ENCODE measurements at regions not wholly inside any gene's neighbourhood (a gene's known extent, or its start where the extent isn't known, plus 50 kb on each side); places are given as distances from the start of the nearest gene placed in this dataset.

DNA sequence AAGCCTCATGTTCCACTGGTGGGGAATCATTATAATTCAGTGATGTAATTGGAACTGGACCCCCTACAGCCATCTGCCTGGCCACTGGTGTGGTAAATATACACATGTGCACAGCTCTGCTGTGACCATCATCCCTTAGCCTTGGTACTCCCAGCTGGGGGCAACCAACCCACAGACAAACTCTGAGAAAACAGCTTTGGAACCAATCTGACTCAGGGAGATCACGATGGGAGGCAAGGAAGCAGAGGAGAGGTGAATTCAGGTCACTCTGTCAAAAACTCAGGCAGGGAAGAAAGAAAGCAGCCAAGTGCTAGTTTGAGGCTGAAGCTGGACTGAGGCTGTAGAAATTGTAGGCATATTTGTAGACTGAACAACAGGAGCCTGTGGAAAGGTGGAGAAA is 197.8 kb upstream of the GALNT2 start:
- Histone ChIP-seq H3K36me3 (ENCODE audit: control insufficient read depth, insufficient read depth, low read length) (no peaks in the 10 kb centered on the region), H3K4me3 (ENCODE audit: low read length) (no peak overlapping the region), H3K4me1 (ENCODE audit: control insufficient read depth, insufficient read depth, low read length) (no peaks in the 10 kb centered on the region), H3K9me3 (ENCODE audit: control insufficient read depth, insufficient read depth, low read length) (no peaks in the 10 kb centered on the region), H3K27me3 (ENCODE audit: control insufficient read depth, insufficient read depth, low read length) (no peaks in the 10 kb centered on the region), H3K27ac (ENCODE audit: low read length) (no peak overlapping the region)
- WGBS (ENCODE audit: insufficient coverage, insufficient read length): no CpG with 5 or more reads among the region's 1 CpG
- no peak for DNase-seq (ENCODE audit: low read depth, low spot score)

DNA sequence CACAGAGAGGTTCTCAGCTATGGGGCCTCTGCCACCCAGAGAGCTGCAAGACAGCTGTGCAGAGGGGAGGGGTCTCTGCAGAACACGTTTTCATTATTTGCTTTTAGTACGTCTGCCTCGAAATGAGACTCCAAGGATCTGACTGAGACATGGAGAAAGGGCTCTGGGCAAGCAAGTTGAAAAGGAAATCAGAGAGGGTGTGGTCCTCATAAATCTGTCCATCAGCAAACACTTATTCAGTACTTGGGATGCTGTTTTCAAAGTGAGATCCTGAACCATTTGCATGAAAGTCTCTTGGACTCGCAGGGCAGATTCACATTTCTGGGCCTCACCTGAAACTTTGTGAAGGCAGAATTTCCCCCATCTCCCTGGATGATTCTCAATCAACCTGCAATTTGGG is 197.4 kb upstream of the GALNT2 start:
- Histone ChIP-seq H3K4me3 (ENCODE audit: low read length) (no peak overlapping the region), H3K4me1 (ENCODE audit: control insufficient read depth, insufficient read depth, low read length) (no peaks in the 10 kb centered on the region), H3K9me3 (ENCODE audit: control insufficient read depth, insufficient read depth, low read length) (no peaks in the 10 kb centered on the region), H3K36me3 (ENCODE audit: control insufficient read depth, insufficient read depth, low read length) (no peaks in the 10 kb centered on the region), H3K27ac (ENCODE audit: low read length) (no peak overlapping the region), H3K27me3 (ENCODE audit: control insufficient read depth, insufficient read depth, low read length) (no peaks in the 10 kb centered on the region)
- WGBS (ENCODE audit: insufficient coverage, insufficient read length): no CpG with 5 or more reads among the region's 4 CpGs
- DNase-seq (ENCODE audit: low read depth, low spot score): no peak

DNA sequence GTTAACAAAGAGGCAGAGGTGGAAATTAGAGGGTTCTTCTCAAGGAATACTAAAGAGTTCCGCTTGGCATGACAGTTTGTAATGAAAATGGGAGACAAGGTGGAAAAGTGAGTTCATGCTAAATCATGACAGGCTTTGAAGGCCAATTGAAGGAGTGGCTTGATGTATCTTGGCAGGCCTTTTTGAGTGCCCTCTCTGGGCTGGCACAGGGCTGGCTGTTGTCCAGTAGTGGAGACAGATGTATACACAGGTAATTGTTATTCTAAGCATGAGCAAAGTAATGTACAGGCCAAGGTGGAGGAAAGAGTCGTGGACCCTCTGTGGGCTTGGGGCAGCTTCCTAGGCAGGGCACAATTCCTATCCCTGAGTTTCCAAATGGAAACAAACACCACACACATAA is 196.7 kb upstream of the GALNT2 start:
- no peak overlapping the region for H3K27ac ChIP-seq (ENCODE audit: low read length)
- no CpG with 5 or more reads among the region's 2 CpGs for WGBS (ENCODE audit: insufficient coverage, insufficient read length)
- DNase-seq (ENCODE audit: low read depth, low spot score): no peak
- H3K4me1 ChIP-seq (ENCODE audit: control insufficient read depth, insufficient read depth, low read length): no peaks in the 10 kb centered on the region
- H3K27me3 ChIP-seq (ENCODE audit: control insufficient read depth, insufficient read depth, low read length): no peaks in the 10 kb centered on the region
- H3K36me3 ChIP-seq (ENCODE audit: control insufficient read depth, insufficient read depth, low read length): no peaks in the 10 kb centered on the region
- H3K9me3 ChIP-seq (ENCODE audit: control insufficient read depth, insufficient read depth, low read length): no peaks in the 10 kb centered on the region
- no peak overlapping the region for H3K4me3 ChIP-seq (ENCODE audit: low read length)

DNA sequence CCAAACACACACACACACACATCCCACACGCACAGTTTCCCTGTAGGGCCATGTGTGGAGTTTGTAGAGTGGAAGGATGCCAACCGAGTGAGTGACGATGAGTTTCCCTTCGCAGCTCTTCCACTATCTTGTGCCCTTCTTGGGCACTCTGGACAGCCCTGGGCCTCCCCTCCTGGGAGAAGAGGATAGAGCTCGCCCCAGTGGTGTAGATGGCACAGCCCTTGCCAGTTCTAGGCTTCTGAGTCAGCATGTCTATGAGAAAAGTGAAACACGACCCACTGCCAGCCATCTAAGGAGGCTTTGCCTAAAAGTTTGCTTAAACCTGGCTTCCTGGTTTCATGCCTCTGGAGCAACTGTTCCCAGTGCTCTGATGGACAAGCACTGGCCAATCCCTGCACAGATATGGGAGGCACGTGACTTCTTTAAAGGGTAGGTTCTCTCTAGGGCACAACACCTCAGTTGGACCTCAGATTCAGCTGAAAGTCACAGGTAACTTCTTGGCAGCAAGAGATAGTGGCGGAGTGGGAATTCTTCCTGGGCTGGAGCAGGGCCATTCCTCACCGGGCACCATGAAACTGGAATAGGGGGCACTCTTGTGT is 195.9 kb upstream of the GALNT2 start:
- H3K27ac ChIP-seq (ENCODE audit: low read length): no peak overlapping the region
- no peak overlapping the region for H3K4me3 ChIP-seq (ENCODE audit: low read length)
- no peaks in the 10 kb centered on the region for H3K27me3 ChIP-seq (ENCODE audit: control insufficient read depth, insufficient read depth, low read length)
- no peak for DNase-seq (ENCODE audit: low read depth, low spot score)
- H3K4me1 ChIP-seq (ENCODE audit: control insufficient read depth, insufficient read depth, low read length): no peaks in the 10 kb centered on the region
- 100% methylated on average over 1 of the region's 9 CpGs for WGBS (ENCODE audit: insufficient coverage, insufficient read length)
- no peaks in the 10 kb centered on the region for H3K36me3 ChIP-seq (ENCODE audit: control insufficient read depth, insufficient read depth, low read length)
- no peaks in the 10 kb centered on the region for H3K9me3 ChIP-seq (ENCODE audit: control insufficient read depth, insufficient read depth, low read length)

DNA sequence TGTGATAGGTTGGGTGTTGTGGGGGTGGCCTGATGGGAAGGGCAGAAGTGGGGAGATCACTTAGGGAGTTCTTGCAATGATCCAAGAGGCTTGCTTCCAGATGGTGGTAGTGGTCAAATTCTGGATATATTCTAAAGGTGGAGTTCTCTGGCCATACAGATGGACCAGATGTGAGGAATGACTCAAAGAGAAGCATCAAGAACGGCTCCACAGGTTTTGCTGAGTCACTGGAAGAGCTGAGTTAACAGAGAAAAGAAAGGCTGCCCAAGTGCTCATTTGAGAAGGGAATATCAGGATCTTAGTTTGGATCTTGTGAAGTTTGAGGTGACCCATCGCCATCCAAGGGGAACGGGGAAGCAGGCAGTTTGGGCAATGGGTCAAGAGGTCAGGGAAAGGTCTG is 192.9 kb upstream of the GALNT2 start:
- Histone ChIP-seq H3K9me3 (ENCODE audit: control insufficient read depth, insufficient read depth, low read length) (no peaks in the 10 kb centered on the region), H3K36me3 (ENCODE audit: control insufficient read depth, insufficient read depth, low read length) (no peaks in the 10 kb centered on the region), H3K27me3 (ENCODE audit: control insufficient read depth, insufficient read depth, low read length) (no peaks in the 10 kb centered on the region), H3K27ac (ENCODE audit: low read length) (no peak overlapping the region), H3K4me3 (ENCODE audit: low read length) (no peak overlapping the region), H3K4me1 (ENCODE audit: control insufficient read depth, insufficient read depth, low read length) (no peaks in the 10 kb centered on the region)
- WGBS (ENCODE audit: insufficient coverage, insufficient read length): no CpG with 5 or more reads among the region's 3 CpGs
- no peak for DNase-seq (ENCODE audit: low read depth, low spot score)

DNA sequence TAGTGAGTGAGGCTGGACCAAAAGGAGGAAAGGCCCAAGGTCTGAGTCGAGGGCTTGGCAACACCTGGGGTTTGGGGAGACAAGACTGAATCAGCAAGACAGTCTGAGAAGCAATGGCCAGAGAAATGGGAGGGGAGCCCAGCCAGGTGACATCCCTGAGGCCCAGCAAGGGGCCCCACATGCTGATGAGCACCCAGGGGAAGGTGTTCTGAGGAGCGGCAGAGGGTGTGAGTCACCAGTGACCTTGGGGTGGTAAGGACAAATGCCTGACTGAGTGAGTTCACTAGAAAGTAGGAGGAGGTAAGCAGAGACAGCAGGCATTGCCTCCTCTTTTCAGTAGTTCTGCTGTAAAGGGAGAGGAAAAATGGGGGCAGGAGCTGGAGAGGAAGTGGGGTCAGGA is 192.4 kb upstream of the GALNT2 start:
- no peak for DNase-seq (ENCODE audit: low read depth, low spot score)
- Histone ChIP-seq H3K4me3 (ENCODE audit: low read length) (no peak overlapping the region), H3K27me3 (ENCODE audit: control insufficient read depth, insufficient read depth, low read length) (no peaks in the 10 kb centered on the region), H3K9me3 (ENCODE audit: control insufficient read depth, insufficient read depth, low read length) (no peaks in the 10 kb centered on the region), H3K4me1 (ENCODE audit: control insufficient read depth, insufficient read depth, low read length) (no peaks in the 10 kb centered on the region), H3K36me3 (ENCODE audit: control insufficient read depth, insufficient read depth, low read length) (no peaks in the 10 kb centered on the region), H3K27ac (ENCODE audit: low read length) (no peak overlapping the region)
- no CpG with 5 or more reads among the region's 2 CpGs for WGBS (ENCODE audit: insufficient coverage, insufficient read length)

DNA sequence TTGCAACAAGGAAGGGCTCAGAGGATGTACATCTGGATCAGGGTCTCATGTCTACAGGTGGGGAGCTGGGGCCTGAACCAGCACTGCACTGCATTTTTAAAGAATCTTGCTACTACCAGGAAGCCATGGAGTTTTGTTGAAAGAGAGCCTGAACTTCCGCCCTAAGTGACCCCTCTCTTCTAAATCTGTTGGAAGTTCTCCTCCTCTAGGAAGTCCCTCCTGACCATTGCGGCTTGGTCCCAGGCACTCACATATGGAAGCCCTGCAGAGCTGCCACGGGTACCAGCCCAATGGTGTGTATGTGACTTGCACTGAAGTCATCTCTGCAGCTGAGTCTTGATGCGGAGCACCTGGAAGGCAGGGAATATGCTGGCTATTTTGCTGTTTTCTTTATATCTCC is 192.0 kb upstream of the GALNT2 start:
- Histone ChIP-seq H3K9me3 (ENCODE audit: control insufficient read depth, insufficient read depth, low read length) (no peaks in the 10 kb centered on the region), H3K27ac (ENCODE audit: low read length) (no peak overlapping the region), H3K4me1 (ENCODE audit: control insufficient read depth, insufficient read depth, low read length) (no peaks in the 10 kb centered on the region), H3K4me3 (ENCODE audit: low read length) (no peak overlapping the region), H3K27me3 (ENCODE audit: control insufficient read depth, insufficient read depth, low read length) (no peaks in the 10 kb centered on the region), H3K36me3 (ENCODE audit: control insufficient read depth, insufficient read depth, low read length) (no peaks in the 10 kb centered on the region)
- WGBS (ENCODE audit: insufficient coverage, insufficient read length): no CpG with 5 or more reads among the region's 4 CpGs
- DNase-seq (ENCODE audit: low read depth, low spot score): no peak

DNA sequence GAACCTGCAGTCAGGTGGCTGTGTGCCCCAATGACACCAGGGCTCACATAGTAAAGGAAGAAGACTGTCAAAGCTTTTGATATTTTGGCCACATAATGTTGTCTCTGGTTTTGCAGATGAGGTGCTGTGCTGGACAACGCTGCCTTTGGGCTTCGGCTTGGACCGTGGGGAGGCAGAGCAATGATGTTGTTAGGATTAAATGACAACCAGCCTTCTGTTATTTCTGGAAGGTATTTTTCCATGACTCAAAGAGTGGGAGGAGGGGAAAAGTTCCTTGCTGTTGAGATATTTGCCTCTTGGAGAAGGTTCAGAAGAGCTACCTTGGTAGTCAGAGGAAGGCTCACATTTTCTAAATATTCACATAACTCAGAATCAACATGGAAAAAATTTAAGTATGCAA is 187.3 kb upstream of the GALNT2 start:
- no peaks in the 10 kb centered on the region for H3K4me1 ChIP-seq (ENCODE audit: control insufficient read depth, insufficient read depth, low read length)
- no peak for DNase-seq (ENCODE audit: low read depth, low spot score)
- WGBS (ENCODE audit: insufficient coverage, insufficient read length): no CpG with 5 or more reads among the region's 3 CpGs
- no peak overlapping the region for H3K4me3 ChIP-seq (ENCODE audit: low read length)
- H3K27ac ChIP-seq (ENCODE audit: low read length): no peak overlapping the region
- no peaks in the 10 kb centered on the region for H3K9me3 ChIP-seq (ENCODE audit: control insufficient read depth, insufficient read depth, low read length)
- H3K36me3 ChIP-seq (ENCODE audit: control insufficient read depth, insufficient read depth, low read length): no peaks in the 10 kb centered on the region
- no peaks in the 10 kb centered on the region for H3K27me3 ChIP-seq (ENCODE audit: control insufficient read depth, insufficient read depth, low read length)

DNA sequence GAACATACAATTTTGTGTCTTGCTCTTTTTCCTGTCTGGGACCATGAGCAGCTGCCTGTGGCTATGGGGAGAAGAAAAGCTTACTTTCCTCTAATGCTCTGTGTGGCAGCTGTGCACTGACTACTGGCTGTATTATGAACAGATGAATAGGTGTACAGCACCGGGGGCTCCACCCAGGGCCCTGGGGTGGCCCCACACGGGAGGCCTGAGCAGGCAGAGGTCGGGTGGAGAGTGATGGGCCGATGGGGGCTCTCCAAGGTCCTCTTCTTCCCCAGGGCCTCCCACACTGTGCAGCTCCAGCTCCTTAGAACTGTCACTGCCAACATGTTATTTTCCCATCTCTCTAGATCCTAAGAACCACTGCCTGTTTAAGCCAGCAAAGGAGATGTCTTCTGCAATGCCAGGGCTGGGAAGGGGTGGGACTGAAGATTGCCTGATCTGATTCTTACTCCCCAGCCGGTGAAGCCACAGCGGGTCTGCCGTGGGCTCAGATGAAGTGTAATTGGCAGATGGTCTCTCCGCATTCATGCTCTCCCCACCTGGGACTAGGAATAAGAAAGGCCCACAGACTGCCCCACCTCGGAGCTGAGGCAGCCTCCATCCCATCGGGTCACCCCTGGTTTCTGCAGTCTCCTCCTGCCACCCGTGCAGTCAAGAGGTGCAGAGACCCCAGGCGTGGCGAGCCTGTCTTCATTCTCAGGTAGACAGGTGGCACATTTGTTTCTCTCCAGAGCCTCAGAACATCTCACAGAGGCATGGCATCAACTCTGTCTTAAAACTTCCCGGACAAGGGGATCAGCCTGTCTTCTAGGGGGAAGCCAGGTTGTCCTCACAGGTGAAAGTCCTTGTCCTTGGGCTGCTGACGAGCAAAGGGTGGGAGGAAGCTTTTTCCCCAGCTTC is 186.5 kb upstream of the GALNT2 start:
- no peaks in the 10 kb centered on the region for H3K36me3 ChIP-seq (ENCODE audit: control insufficient read depth, insufficient read depth, low read length)
- WGBS (ENCODE audit: insufficient coverage, insufficient read length): no CpG with 5 or more reads among the region's 15 CpGs
- DNase-seq (ENCODE audit: low read depth, low spot score): no peak
- no peaks in the 10 kb centered on the region for H3K27me3 ChIP-seq (ENCODE audit: control insufficient read depth, insufficient read depth, low read length)
- H3K4me1 ChIP-seq (ENCODE audit: control insufficient read depth, insufficient read depth, low read length): no peaks in the 10 kb centered on the region
- H3K4me3 ChIP-seq (ENCODE audit: low read length): no peak overlapping the region
- H3K27ac ChIP-seq (ENCODE audit: low read length): no peak overlapping the region
- no peaks in the 10 kb centered on the region for H3K9me3 ChIP-seq (ENCODE audit: control insufficient read depth, insufficient read depth, low read length)

DNA sequence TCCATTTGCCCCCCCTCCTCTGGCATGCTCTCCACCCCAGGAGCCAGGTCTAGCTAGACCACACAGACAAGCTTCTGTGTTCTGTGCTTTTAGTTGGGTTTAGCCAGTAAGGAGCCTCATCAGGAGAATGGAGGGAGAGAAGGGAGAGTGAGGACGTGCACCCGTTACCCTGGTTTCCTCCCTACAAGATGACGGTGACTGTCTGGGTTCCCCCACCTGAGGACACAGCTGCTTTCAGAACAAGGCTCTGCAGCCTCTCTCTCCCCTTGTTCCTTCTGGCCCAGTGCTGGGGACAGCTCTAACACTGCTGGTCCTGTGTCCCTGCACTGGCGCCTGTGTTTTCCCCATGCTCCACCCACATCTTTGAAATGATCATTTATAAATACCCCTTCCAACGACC is 184.4 kb upstream of the GALNT2 start:
- no peaks in the 10 kb centered on the region for H3K9me3 ChIP-seq (ENCODE audit: control insufficient read depth, insufficient read depth, low read length)
- no peaks in the 10 kb centered on the region for H3K27me3 ChIP-seq (ENCODE audit: control insufficient read depth, insufficient read depth, low read length)
- no CpG with 5 or more reads among the region's 5 CpGs for WGBS (ENCODE audit: insufficient coverage, insufficient read length)
- no peaks in the 10 kb centered on the region for H3K4me1 ChIP-seq (ENCODE audit: control insufficient read depth, insufficient read depth, low read length)
- no peak overlapping the region for H3K4me3 ChIP-seq (ENCODE audit: low read length)
- H3K27ac ChIP-seq (ENCODE audit: low read length): no peak overlapping the region
- DNase-seq (ENCODE audit: low read depth, low spot score): no peak
- no peaks in the 10 kb centered on the region for H3K36me3 ChIP-seq (ENCODE audit: control insufficient read depth, insufficient read depth, low read length)
